ENCODE measurements at regions not wholly inside any gene's neighbourhood (a gene's known extent, or its start where the extent isn't known, plus 50 kb on each side); places are given as distances from the start of the nearest gene placed in this dataset.
"Not testable (repeated sequence)": the region's sequence is repeated elsewhere in the genome, so short reads cannot be mapped to it uniquely, and the experiment has no call there.

- DNase-seq, result no peak
Measured at GRCh38 chr11:101292661-101293240, 163.1 kb upstream of the PGR start.

- DNase-seq, result no peak
Measured at GRCh38 chr11:101291279-101291678, 161.7 kb upstream of the PGR start.

GRCh38 chr11:101288392-101288791 is 158.8 kb upstream of the PGR start:
- DNase-seq, result no peak

- DNase-seq, result no peak
Measured at GRCh38 chr11:101279728-101280127, 150.1 kb upstream of the PGR start.

- no peak for DNase-seq
Measured at GRCh38 chr11:101278286-101278685, 148.7 kb upstream of the PGR start.

- DNase-seq, result no peak
Measured at GRCh38 chr11:101277036-101277435, 147.4 kb upstream of the PGR start.

- peak; percentile 22 for DNase-seq
Measured at GRCh38 chr11:101269990-101270660, 140.5 kb upstream of the PGR start.

- DNase-seq, result no peak
Measured at GRCh38 chr11:101269390-101269789, 139.8 kb upstream of the PGR start.

- no peak for DNase-seq
Measured at GRCh38 chr11:101267654-101268053, 138.0 kb upstream of the PGR start.

- DNase-seq, result no peak
Measured at GRCh38 chr11:101264306-101264705, 134.7 kb upstream of the PGR start.

GRCh38 chr11:101262995-101263394 is 133.4 kb upstream of the PGR start:
- no peak for DNase-seq

GRCh38 chr11:101262258-101262657 is 132.6 kb upstream of the PGR start:
- DNase-seq, result no peak

- no peak for DNase-seq
Measured at GRCh38 chr11:101255036-101255435, 125.4 kb upstream of the PGR start.

GRCh38 chr11:101254037-101254436 is 124.4 kb upstream of the PGR start:
- DNase-seq, result no peak

- DNase-seq, result not testable (repeated sequence)
Measured at GRCh38 chr11:101245635-101246034, 116.0 kb upstream of the PGR start.

GRCh38 chr11:101245081-101245480 is 115.5 kb upstream of the PGR start:
- DNase-seq, result not testable (repeated sequence)

GRCh38 chr11:101241160-101241795 is 111.7 kb upstream of the PGR start:
- DNase-seq, result no peak

GRCh38 chr11:101231207-101231834 is 101.7 kb upstream of the PGR start:
- not testable (repeated sequence) for DNase-seq

GRCh38 chr11:101226617-101227016 is 97.0 kb upstream of the PGR start:
- DNase-seq, result no peak

- no peak for DNase-seq
Measured at GRCh38 chr11:101224221-101224620, 94.6 kb upstream of the PGR start.

GRCh38 chr11:101218091-101218490 is 88.5 kb upstream of the PGR start:
- not testable (repeated sequence) for DNase-seq

GRCh38 chr11:101216091-101216490 is 86.5 kb upstream of the PGR start:
- DNase-seq, result not testable (repeated sequence)

- DNase-seq, result no peak
Measured at GRCh38 chr11:101215069-101215468, 85.5 kb upstream of the PGR start.

- no peak for DNase-seq
Measured at GRCh38 chr11:101211407-101211975, 81.9 kb upstream of the PGR start.

All from NCI-H446 treated with DMSO at 0.1 percent for 48 hours (cell line).